NCI-H1105 treated with DMSO at 0.1 percent for 48 hours (cell line): ENCODE measurements at regions not wholly inside any gene's neighbourhood (a gene's known extent, or its start where the extent isn't known, plus 50 kb on each side); places are given as distances from the start of the nearest gene placed in this dataset.
"Not testable (repeated sequence)": the region's sequence is repeated elsewhere in the genome, so short reads cannot be mapped to it uniquely, and the experiment has no call there.

Experiments used
- DNase-seq: peaks from one replicate; lab custom pipeline; 2025; lab: John Stamatoyannopoulos, UW

DNA sequence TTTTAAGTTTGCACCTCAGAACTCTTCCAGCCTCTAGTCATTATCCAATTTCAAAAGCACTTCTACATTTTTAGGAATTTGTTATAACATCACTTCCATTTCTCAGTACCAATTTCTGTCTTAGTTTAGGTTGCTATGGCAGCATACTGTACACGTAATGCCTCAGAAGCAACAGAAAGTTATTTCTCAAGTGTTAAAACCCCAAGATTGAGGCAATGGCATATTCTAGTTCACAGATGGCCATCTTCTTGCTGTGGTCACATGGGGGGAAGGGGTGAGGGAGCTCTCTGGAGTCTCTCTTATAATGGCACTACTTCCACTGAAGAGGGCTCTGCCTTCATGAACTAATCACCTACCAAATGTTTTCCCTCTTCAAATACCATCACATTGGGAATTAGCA lies 220.3 kb upstream of the CTSO start:
- DNase-seq = no peak

- no peak for DNase-seq
These were observed 219.8 kb upstream of the CTSO start for GRCh38 chr4:156173486-156173885.

- no peak for DNase-seq
These were observed 216.2 kb upstream of the CTSO start for GRCh38 chr4:156169861-156170260.

DNA sequence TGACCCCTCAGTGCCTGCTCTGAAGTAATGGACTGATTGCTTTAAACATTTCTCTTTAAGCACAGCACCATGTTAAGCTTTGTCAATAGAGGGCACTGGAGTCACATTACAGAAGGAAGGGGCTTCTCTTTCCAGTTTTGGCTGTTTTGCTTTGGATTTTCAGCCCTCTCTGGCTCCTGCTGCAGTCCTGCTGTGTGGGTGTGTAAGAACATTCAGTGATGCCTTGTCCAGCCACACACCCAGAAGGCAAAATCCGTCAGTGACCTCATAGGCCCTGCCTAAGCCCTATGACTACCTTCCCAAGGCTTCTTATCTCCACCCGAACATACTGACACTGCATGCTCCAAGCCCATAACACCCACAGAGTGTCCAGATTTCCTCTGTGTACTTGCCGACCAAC lies 215.3 kb upstream of the CTSO start:
- peak; percentile 13 for DNase-seq

DNA sequence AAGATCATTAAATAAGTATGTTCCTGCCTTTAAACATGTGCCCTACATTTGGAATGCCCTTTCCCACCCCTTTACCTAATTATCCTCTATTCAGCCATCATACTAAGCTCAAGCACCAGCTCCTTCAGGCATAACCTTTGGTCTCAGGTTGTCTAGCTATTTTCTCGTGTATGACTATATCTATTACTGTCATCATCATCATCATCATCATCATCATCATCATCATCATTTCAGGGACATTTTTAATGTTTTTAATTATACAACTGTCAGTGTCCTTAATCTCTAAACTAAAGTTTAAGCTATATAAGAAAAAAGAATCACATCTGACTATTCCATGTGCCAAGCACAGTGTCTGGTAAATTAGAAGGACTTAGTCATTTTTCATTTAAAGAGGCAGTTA lies 214.6 kb upstream of the CTSO start:
- no peak for DNase-seq

DNA sequence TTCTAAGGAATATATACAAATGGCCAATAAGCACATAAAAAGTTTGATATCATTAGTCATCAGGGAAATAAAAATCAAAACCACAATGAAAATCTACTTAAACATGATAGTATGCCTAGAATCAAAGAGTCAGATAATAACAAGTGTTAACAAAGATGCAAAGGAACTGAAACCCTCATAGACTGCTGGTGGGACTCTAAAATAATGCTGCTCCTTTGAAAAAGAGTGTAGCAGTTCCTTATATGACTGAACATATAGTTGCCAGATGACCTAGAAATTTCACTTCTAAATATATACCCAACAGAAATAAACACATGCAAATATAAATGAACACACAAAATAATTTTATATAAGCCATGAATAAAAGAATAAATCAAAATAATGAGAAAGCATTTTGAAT lies 205.1 kb upstream of the CTSO start:
- no peak for DNase-seq

- no peak for DNase-seq
These were observed 201.3 kb upstream of the CTSO start for GRCh38 chr4:156154978-156155377.

DNA sequence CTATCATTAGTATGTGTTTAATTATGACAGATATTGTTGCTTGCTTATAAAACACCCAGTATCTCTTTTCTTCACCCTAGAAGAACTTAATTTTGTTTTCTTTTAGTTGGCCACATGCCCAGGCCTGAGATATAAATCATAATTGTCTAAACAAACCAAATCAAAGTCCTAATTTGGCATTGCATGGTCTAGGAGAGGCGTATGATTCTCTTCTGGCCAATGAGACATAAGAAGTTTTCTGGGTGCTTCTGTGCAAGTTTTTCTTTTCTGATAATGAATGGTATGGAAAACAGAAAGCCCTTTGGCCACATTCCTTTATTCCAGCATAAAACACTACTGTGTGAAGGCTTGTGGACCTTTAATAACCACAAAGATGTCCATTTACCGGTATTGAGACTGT lies 192.9 kb upstream of the CTSO start:
- DNase-seq = peak; percentile 60

GRCh38 chr4:156144961-156145360 lies 191.3 kb upstream of the CTSO start:
- DNase-seq = no peak

DNA sequence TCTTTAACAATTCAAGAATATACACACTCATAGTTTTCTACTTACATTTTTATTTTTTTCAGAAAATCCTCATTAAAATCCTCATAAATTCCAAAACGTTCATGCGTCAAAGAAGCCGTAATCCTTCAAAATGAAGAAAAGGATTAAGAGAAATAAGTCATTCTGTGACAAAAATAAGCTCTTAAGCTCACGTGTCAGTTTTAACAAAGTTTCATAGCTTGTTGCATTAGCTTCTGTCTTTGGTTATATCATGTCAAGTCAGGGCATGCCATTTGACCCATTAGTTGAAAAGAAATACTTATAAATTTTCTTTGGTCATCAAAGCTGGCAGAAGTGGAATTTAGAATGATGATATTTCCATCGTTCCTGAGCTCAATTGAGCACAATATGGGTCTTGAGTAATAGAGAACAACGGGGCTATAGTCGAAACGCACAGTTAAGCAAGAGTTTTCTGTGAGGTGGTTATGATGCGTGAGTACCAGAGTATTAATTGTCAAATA lies 185.2 kb upstream of the CTSO start:
- DNase-seq = no peak

DNA sequence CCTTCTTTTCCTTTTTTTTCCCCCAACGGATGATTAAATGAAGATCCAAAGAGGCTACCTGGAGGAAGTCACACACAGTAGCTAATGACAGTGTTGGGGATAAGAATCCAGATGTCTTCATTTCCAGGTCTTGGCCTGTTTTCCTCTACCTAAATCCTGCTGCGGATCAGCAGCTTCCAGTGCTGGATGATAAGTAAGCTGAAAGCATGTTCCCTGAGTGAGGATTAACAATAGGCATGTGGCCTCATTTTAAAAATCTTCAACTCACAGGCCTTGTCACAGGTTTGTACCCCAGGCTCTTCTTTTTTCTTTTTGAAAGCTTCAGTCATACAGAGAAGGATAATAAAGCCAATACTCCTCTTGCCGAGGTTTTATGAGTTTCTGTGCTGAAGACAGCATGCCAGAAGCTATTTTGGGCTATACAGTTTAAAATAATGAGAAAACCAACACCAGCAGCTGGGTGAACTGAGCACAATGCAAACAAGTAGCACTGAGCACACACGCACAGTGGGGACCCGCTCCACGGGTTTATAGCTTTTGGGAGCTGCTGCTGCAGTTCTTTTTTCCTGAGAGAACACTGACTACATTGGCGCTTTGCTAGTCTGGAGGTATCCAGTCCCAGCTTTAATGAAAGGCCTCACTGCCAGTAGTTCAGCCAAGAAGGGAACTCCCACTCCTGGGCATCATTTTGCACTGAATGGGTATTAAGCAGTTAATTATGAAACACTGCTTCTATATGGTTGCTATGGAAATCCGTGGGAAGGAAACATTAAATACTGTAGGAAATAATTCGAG lies 184.2 kb upstream of the CTSO start:
- DNase-seq = no peak

- no peak for DNase-seq
These were observed 178.5 kb upstream of the CTSO start for GRCh38 chr4:156132196-156132595.

DNA sequence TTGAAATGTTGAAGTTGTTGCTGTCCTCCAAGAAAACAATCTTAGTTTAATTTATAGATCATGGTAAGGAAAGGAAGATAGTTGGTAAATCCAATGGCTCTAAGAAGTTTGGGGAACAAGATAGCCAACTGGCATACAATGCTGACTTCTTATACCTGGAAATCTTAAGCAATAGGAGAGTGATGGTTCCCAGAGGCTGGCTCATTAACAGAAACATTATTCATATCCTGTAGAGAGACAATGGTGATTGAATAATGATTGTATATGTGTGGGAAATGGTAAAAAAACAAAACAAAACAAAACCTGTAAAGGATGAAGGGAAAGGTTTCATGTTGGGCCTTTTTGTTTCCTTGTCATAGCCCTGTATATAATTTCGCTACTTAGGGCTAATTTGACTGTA lies 174.9 kb upstream of the CTSO start:
- DNase-seq = no peak

DNA sequence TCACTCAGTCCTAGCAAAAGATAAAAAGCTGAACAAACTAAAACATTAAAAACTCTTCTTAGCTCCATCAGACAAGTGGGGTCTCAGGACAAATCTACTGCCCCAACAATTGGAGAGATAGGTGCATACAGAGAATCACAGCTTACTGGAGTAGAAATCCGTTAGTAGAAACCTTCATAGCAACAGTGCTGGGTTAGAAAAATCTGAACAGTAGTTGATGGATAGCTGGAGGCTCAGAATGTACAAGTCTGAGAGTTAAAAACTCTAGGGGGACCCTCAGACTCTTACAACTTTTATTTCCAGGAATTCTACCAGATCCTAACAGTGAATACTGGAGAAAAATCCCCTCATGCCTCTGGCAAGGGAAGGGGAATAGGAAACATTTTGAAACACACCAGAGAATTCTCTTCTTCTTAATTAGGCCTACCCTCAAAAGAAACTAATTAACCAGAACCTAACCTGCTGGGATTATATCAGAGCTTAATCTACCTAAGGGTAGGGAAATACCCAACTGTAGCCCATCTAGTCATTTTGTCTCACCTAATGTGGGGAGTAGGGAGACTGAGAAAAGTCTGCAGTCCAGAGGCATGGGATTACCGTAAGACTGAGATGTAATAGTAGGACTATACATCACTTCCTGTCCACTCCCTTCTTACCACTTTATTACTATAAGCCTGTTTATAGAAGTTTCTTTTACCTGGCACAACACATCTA lies 165.0 kb upstream of the CTSO start:
- no peak for DNase-seq

DNA sequence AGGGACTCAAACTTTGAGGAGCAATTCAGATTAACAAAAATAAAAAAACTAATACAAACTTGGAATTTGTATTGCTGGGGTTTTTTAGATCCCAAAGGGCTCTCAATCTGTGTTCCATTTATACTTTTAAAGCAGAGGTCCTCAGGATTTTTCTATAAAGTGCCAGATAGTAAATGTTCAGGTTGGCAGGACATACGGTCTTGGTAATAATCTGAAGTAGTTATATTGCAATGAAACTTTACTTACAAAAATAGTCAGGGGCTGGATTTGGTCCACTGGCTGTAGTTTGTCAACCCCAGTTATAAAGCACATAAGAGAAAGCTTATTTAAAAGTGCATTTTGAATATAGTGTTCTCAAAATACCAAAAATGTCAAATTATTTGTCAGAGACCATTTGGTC lies 164.1 kb upstream of the CTSO start:
- DNase-seq = no peak

DNA sequence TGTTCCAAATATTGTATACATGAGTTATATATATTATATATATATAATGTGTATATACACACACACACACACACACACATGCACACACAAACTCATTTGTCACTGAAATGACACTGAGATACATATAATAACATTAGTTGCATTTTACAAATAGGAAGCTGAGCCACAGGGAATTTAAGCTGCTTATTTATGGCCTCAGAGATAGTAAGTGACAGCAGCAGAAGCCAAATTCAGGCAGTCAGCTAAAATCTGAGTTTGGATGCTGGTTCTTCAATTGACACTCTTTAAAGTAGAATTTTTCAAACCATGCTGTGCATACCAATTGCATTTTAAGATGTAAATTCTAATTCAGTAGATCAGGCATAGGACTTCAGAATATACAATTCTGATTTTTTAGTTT lies 163.3 kb upstream of the CTSO start:
- DNase-seq = no peak

GRCh38 chr4:156113138-156113765 lies 159.6 kb upstream of the CTSO start:
- DNase-seq = no peak

- DNase-seq = no peak
These were observed 158.0 kb upstream of the CTSO start for GRCh38 chr4:156111686-156112085.

DNA sequence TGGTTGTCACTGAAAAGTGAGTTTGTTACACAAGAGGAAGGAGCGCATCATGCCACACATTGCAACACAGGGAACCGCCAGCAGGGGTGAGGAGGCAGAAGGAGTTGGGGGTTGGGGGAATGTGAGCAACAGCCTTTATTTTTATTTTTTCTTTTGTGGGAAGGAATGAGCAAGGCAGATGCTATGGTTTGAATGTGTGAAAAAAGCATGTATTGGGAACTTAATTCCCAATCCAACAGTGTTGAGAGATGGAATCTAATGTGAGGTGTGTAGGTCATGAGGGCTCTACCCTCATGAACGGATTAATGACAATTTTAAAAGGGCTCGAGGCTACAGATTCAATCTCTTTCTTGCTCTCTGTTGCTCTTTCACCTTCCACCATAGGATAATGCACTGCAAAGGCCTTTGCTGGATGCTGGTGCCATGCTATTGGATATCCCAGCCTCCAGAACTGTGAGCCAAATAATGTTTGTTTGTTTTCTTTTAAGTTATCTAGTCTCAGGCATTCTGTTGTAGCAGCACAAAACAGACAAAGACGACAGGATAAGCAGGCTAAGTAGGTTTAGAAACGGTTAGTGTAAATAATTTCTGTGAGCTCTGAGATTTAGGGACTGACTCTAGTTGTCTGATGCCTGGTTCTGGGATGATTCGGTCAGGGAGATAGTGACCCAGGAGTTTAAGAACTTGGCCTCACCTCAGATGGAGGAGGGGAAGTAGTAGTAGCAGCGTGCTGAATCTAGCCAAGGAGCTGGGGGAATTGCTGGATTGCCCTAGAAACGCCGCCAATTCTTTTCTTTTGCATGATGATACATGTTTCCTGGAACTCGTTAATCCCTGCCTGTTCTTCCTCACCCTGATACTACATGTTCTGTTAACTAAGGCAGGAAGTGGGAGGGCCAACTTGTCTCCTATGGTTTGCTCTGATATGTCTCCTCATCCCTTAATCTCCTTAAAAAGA lies 156.6 kb upstream of the CTSO start:
- DNase-seq = no peak

DNA sequence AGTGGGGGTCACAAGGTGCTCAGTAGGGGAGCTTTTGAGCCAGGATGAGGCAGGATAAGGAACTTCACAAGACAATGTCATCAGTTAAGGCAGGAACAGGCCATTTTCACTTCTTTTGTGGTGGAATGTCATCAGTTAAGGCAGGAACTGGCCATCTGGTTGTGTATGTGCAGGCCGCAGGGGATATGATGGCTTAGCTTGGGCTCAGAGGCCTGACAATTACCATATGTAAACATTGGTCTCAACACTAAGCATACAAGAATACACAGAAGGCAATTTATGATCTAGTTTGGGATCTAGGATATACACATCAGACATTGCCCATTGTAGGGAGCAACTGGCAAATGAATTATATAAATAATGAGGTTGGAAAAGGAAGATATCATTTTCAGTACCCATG lies 155.4 kb upstream of the CTSO start:
- DNase-seq = not testable (repeated sequence)

- no peak for DNase-seq
These were observed 149.6 kb upstream of the CTSO start for GRCh38 chr4:156103311-156103710.

GRCh38 chr4:156102411-156102810 lies 148.7 kb upstream of the CTSO start:
- no peak for DNase-seq
